SHP77 treated with DMSO at 0.1 percent for 48 hours (cell line): ENCODE measurements at regions not wholly inside any gene's neighbourhood (a gene's known extent, or its start where the extent isn't known, plus 50 kb on each side); places are given as distances from the start of the nearest gene placed in this dataset.
"Not testable (repeated sequence)": the region's sequence is repeated elsewhere in the genome, so short reads cannot be mapped to it uniquely, and the experiment has no call there.

Experiments used
- DNase-seq: peaks from one replicate; lab custom pipeline; 2025; lab: John Stamatoyannopoulos, UW

DNA sequence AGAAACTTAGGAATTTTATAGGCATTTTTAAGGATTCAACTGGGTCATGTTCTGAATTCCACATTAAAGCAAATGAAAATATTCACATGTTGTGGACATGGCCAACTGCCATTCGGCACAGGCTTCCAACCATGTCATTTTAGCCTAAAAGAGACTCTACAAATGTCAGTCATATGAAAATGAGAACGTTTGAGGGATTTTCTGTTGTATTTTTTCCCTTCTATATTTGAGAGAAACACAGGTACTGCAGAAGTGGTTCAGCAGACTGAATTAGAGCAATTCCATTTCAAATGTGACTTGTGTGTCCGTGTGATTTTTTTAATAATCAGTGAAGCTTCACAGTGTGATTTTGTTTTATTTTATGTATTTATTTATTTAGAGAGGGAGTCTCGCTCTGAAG, 124.3 kb downstream of the TP53TG3F start:
- DNase-seq = not testable (repeated sequence)

DNA sequence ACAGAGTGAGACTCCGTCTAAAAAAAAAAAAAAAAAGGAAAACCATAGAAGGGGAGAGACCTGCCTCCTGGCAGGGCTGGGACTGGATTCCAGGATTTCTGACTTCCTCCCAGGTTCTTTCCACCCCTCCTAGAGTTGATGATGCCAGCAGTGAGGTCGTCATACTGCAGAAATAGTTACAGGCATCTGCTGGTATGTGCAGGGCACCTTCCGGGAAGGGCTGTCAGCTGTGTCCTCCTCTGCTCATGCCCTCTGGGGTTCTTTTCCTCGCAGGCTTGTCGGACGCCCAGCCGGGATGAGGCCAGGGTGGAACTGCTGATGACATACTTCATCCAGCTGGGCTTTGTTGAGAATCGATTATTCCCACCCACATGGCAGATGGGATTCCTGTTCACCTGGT, 129.2 kb downstream of the TP53TG3F start:
- DNase-seq = not testable (repeated sequence)

DNA sequence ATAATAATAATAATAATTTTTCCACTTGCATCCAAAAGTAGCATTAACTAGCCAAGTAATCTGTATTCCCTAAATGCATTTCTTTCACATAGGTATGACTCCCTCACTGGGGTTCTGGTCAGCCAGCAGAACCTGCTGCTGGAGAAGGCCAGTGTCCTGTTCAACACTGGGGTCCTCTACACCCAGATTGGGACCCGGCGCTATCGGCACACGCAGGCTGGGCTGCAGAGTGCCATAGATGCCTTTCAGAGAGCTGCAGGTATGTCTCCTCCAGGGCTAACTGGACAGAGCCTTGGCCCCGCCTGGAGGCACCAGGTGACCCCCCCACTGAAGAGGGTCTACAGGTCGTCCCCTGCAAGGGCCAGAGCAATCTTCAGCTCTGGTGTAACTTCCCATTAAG, 133.9 kb downstream of the TP53TG3F start:
- DNase-seq = not testable (repeated sequence)

DNA sequence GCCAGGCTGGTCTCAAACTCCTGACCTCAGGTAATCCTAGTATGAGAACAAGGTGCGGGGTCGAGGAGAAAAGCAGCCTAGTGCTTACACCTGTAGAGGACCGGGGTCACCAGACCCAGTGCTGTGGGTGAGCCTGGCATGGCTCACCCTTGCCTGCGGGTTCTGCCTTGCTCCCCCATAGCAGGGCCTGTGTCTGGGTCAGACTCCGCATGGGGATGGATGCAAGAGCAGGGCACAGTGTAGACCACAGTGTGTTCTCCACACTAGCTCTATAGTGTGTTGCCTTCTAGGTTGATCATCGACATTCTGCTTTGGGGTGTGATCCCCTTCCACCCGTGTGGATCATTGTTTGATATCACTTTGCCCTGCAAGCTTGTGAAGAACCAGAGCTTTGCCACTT, 135.7 kb downstream of the TP53TG3F start:
- not testable (repeated sequence) for DNase-seq

DNA sequence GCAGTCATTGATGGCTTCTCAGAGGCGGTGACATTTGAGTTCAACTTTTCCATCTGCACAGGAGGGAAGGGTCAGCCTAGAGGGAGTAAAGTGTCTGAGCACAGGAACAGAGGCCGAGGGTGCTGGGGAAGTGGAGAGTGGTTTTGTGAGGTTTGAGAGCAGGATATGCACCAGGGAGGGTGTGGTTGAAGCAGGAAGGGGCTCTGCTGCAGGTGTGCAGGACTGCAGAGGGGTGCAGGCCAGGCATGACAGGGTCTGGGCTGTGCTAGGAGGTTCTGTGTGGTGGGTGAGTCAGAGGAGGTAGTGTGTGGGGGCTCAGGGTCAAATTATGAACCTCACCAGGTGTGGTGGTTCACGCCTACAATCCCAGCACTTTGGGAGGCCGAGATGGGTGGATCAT, 141.6 kb downstream of the TP53TG3F start:
- DNase-seq = not testable (repeated sequence)

DNA sequence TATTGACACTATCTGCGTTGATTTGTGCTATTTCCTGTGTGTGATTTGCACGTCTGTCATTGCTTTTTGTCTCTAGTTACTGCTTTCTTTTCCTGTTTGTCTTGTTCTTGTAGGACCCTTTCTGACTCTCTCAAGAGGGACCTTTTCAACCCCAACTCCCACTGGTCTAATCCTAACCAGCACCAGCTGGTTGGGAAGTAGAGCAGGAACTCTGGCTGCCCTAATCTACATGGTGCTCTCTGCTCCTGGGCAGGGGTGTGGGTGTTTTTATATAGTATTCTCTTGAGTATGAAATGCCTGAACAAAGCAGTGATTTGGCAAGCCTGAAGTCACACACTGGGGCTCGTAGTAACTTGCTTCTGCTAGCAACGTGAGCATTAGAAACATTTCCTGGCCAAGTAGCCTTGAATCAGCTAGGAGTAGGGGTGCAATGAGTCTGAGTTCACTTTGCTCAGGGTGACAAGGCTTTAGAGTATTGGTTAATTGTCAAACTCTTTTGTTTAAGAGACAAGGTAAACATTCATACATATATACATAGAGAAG, 164.2 kb downstream of the TP53TG3F start:
- DNase-seq = not testable (repeated sequence)

DNA sequence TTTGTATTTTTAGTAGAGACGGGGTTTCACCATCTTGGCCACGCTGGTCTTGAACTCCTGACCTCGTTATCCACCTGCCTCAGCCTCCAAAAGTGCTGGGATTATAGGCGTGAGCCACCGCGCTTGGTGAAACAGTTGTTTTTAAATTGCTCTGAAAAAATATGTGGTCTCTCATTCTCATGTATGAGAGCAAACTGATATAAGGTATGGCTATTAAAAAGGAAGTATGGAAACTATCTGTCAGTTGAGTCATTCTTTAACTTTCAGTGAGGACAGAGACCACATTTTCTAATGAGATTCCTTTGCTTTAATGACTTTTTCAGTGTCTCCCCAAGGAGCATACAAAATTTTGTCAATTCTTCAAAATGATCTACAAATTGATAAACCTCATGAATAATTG, 169.5 kb downstream of the TP53TG3F start:
- DNase-seq = not testable (repeated sequence)

DNA sequence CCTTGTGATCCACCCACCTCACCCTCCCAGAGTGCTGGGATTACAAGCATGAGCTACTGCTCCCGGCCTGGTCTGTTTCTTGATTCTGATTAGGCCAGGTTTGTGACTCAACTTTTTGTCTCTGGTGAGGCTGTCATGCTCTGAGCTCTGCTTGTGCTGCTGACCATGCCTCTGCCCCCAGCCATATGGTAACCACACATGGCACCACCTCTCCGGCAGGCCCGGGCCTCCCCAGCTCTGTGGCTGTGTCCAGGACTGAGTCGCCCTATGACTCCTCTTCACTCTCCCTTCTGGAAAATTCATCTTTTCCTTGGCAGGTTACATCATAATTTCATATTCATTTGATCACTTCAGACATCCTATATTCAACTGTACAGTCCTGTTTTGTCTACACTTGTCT, 172.3 kb downstream of the TP53TG3F start:
- DNase-seq = not testable (repeated sequence)

DNA sequence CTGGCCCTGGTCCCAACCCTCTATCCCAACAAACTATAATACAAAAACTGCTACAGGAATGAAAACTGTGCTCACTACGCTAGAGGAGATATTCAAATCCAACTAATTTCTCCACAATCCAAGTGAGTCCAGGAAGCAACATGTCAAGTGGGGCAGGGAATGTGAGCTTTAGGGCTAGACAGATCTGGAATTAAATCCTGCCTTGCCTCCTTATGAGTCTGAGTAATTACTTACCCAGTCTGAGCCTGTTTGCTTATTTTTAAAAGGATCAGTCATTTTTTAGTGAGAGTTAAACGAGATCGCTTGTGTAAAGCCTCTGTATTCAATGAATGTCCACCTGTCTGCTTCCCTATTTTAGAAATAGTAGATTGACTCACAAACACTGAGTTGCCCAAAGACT, 174.6 kb downstream of the TP53TG3F start:
- DNase-seq = not testable (repeated sequence)

DNA sequence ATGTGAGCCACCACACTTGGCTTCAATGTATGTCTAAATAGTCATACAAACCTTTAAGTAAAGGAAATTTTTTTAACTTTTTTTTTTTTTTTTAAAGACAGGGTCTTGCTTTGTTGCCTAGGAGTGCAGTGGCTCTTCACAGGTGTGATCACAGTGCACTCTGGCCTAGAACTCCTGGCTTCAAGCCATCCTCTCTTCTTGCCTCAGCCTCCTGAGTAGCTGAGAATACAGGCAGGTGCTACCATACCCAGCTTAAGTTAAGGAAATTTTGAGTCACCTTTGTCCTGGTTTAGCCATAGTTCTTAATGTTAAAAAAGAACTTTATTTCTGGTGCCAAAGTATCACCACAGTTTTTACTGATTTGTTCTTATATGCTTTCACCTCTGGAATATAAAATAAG, 177.3 kb downstream of the TP53TG3F start:
- DNase-seq = not testable (repeated sequence)

DNA sequence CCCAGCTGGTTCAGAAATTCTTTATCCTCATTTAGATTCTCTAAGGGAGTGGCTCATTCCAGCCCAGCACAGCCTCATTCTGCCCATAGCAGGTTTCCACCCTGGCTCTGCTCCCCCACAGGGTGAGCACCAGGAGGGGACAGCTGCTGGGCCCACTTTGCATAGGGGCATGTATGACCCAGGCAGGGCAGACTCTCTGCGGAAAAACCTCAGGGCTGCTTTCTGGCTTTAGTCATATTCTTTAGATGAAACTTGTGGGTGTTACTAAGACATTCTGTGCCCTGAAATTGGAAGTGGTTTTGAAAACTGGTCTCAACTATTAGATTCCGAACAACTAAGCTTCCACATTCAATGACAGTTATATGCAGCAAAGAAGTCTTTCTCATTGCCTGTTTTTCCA, 183.9 kb downstream of the TP53TG3F start:
- DNase-seq = not testable (repeated sequence)

DNA sequence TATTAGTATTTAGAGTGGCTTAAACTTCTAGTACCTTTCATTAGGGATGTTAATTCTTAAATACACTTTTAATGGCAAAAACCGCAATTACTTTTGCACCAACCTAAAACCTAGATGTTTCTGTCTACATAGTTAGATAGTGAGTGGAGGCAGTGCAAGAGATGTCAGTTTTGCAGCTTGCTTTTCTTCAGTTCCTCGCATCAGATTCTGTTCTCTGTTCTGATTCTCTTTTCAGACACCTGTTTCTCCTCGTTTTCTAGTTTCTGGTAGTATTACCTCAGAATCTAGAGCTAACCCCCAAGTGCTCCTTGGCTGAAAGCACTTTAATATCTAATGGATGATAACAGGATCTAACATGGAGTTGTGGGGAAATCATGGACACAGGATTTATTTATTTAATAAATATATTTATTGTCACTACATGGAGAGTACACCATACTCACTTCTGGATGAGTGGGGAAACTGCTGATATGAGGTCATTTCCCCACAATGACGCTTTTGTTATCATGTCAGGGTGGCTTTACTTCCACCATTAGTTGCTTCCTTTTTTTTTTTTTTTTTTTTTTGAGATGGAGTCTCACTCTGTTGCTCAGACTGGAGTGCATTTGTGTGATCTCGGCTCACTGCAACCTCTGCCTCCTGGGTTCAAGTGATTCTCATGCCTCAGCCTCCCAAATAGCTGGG, 184.4 kb downstream of the TP53TG3F start:
- DNase-seq = not testable (repeated sequence)

DNA sequence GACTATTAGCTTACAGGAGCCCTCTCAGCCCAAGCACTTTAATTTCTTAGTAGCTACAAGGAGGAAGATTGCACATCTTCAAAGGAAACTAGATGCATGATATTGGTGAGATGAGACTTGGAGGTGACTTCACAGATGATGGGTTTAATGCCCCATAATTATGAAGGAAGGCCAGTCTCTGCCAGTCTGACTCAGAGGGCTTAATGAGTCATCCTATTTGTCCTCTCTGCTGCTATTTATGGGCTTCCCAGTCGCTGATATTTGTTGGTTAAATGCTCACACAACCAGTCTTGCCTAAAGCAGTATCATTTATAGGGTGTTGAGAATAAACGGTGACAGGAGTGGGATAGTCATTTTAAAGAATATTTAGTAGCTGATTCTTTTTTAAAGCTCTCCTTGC, 187.0 kb downstream of the TP53TG3F start:
- not testable (repeated sequence) for DNase-seq

DNA sequence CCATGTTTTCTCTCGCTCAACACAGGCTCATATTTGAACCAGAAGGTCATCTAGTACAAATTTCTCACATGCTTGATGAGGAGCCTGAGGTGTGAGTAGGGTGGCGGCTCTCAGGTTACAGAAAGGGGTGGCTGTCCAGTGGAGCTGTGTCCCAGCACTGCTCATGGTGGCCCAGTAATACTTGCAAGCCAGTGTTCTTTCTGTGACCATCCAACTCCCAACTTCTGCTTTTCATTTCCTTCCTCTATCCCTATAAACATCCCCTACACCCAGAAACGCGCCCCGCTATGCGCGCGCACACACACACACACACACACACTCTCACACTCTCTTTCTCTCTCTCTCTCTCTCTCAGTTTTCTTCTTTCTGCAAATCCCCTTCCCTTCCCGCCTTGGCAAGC, 196.3 kb downstream of the TP53TG3F start:
- not testable (repeated sequence) for DNase-seq

DNA sequence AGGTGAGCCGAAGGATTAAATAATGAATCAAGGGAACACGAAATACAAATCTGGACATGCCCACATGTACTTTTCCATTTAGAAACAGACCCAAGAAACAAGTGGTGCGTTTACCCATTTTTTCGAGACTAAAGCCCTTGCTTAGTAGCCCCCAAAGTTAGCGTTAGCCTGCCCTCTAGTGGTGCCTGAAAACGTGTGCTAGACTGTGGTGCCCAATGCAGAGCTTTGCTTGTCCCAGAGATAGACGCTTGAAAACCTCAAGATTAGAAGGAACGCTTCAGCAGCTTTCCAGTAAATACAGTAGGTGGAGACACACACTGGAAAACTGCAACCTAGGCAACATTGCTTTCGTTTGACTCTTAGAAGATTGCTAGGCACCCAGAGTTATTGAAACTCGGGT, 197.0 kb downstream of the TP53TG3F start:
- not testable (repeated sequence) for DNase-seq

DNA sequence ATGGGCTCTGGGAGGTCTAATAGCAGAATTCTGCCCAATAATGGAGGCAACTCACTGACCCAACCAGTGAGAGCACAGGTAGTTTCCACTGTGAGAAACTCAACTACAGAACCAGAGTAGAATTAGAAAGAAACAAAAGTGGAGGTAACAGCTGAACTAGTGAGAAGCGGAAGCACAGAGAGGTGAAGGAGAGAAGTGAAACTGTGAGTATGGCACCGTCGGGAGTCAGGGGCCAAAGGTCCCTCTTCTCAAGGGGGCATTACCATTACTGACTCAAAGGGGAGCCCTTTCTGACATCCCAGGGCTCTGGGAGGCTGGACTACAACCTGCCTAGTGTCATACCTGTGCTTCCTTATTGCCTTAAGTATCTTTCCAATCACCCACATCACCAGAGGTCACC, 198.3 kb downstream of the TP53TG3F start:
- DNase-seq = not testable (repeated sequence)

DNA sequence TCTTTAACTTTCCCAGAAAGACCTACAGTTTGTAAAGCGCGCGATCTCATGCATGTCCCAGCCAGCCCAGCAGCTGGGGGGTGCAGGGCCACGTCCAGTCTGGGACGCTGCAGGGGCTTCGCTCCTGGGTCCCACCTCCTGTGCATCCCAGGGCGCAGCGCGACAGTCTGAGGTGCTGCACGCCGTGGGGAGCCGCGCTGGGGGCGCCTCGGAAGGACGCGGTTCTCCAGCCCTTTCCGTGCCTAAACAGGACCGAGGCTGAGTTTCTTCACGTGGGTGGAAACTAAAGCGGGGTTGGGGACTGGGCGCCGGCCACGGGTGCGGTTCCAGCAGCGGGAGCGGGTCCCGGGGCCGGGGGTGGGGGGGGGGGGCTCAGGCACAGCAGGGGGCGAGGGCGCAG, 221.4 kb downstream of the TP53TG3F start:
- not testable (repeated sequence) for DNase-seq

DNA sequence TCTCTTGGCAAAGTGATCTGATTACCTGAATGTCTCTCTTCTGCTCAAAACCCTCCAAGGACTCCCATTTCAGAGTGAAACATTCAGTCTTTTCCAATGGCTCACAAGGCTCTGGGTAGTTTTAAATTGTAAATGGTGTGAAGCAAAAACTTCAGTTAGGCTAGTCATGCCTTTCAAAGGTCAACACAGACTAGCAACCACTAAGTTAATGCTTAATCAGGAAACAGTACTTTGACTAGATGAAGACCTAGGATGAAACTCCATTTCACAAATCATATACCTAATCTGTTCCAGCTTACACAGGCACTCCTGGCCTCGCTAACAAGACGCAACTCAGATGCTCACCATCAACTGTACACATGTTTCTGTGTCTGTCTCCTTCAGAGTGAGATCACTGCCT, 240.9 kb downstream of the TP53TG3F start:
- DNase-seq = not testable (repeated sequence)

DNA sequence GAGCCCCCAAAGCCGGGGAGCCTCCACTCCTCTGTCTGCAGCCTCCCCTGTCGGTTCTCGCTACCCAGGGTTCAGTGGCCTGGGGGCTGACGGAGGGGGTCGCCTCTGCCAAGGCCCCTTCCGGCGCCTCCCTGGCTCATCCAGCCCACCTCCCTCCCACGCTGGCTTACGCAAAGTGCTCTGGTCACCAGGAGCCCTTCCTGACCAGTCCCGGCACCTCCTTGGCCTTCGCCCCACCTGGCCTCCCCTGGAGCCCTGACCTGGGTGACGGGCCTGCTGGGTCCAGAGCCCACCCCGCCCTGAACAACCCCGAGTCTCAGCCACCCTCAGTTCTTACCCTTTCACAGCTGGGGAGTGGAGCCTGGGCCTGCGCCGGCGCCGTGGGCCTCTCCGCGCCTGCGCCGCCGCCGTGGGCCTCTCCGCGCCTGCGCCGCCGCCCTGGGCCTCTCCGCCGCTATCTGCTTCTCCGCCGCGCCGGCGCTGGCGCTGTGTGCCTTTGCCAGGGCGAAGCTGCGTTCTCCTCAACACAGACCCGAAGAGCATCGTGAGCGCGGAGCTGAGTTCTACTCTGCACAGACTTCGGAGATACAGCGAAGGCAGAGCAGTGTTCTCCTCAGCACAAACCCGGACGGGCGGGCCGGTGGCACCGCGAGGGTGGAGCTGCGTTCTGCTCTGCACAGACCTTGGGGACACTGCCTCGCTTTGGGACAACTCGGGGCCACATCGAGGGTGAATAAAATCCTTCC, 247.6 kb downstream of the TP53TG3F start:
- not testable (repeated sequence) for DNase-seq

DNA sequence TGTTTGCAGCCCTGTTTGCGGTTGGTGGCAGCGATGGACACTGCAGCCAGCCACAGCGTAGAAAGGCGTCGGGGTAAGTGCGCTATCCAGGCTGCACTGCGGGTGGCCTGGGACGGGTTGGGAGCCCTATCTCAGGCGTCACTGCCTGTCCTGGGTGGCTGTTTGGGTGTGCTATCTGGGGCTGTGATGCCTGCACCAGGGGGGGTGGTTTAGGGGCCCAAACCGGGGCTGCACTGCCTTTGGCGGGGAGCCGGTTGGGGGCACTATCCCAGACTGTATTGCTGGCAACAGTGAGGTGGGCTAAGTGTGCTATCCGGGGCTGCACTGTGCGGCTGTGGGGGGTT, 248.2 kb downstream of the TP53TG3F start:
- not testable (repeated sequence) for DNase-seq

DNA sequence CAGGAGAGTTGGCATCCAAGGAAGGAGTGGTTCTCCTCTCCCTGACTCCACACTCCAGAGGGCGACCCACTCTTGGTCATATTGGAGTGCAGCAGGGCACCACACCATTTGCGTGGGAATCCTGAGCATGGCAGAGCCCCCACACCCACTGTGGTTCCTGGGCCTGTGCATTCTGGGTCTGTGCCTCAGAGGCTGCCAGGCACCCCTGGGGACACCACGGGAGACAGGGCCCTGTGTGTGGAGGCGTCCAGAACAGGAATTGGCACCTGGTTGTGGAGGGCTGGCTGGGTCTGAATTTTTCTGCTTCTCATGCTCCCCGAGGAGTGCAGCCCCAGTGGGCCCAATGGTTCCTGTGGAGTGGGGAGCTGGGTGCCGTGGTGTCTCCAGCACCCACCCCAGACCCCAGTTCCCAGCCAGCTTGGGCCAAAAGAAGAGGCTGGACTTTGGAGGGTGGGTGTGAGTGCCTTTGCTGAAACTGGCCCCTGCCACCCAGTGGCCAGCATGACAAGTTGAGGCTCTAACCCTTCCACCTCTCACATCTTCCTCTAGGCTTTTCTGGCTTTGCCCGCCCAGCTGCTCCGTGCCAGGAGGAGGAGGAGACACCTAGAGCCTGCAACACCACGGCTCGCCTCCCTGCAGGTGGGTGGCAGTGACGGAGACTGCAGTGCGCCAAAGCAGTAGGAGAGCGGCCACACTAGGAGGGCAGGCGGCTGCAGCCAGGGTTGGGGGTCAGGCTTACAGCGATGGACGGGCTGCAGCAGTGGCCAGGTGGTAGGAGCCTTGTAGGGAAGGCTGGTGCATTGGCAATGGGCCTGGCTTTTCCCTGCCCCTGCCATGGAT, 250.7 kb downstream of the TP53TG3F start:
- not testable (repeated sequence) for DNase-seq

DNA sequence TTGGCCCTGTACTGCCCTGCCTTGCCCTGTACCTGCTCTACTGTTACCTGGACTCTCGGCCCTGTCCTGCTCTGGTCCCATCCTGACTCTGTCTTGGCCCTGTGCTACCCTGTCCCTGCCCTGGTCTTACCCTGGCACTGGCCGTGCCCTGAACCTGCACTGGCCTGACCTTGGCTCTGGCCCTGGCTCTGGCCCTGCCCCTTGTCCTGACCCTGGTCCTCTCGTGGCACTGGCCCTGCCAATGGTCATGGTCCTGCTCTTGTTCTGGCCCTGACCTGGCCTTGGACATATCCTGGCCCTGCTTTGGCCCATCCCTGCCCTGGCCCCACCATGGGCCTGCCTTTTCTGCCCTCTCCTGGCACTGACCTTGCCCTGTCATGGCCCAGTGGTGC, 251.3 kb downstream of the TP53TG3F start:
- DNase-seq = not testable (repeated sequence)
